Immature natural killer cell (primary cell): ENCODE measurements at regions not wholly inside any gene's neighbourhood (a gene's known extent, or its start where the extent isn't known, plus 50 kb on each side); places are given as distances from the start of the nearest gene placed in this dataset.
"Not testable (repeated sequence)": the region's sequence is repeated elsewhere in the genome, so short reads cannot be mapped to it uniquely, and the experiment has no call there.

Experiments used
- DNase-seq, 3 donors: peaks; one replicate each; pipeline ENCODE4 v3.0.0; 2022; ENCODE audit warnings: mixed read lengths in 1 of 3
- H3K27ac Mint-ChIP-seq, 6 donors: one replicate each; pipeline ENCODE4 v1.8.0; 2020; ENCODE audit warnings: mixed read lengths in 6 of 6, mild to moderate bottlenecking in 5 of 6, inconsistent platforms in 4 of 6, moderate library complexity in 3 of 6
- H3K27me3 Mint-ChIP-seq, 3 donors: one replicate each; pipeline ENCODE4 v1.8.0; 2020 to 2021; ENCODE audit warnings: low read depth in 3 of 3, mild to moderate bottlenecking in 3 of 3, mixed read lengths in 3 of 3, moderate library complexity in 3 of 3, inconsistent platforms in 1 of 3
- H3K36me3 Mint-ChIP-seq, 3 donors: one replicate each; pipeline ENCODE4 v1.8.0; 2020; ENCODE audit warnings: mixed read lengths in 3 of 3, inconsistent platforms in 2 of 3, mild to moderate bottlenecking in 2 of 3
- H3K4me1 Mint-ChIP-seq, 2 donors: one replicate each; pipeline ENCODE4 v1.8.0; 2020; ENCODE audit warnings: inconsistent platforms in 2 of 2, mild to moderate bottlenecking in 2 of 2, mixed read lengths in 2 of 2, moderate library complexity in 1 of 2
- H3K4me3 Mint-ChIP-seq, 5 donors: one replicate each; pipeline ENCODE4 v1.8.0; 2020; ENCODE audit warnings: mild to moderate bottlenecking in 5 of 5, mixed read lengths in 5 of 5, inconsistent platforms in 3 of 5, moderate library complexity in 3 of 5
- H3K9me3 Mint-ChIP-seq, 6 donors: one replicate each; pipeline ENCODE4 v1.8.0; 2020; ENCODE audit warnings: mild to moderate bottlenecking in 6 of 6, mixed read lengths in 6 of 6, inconsistent platforms in 4 of 6, moderate library complexity in 3 of 6

DNA sequence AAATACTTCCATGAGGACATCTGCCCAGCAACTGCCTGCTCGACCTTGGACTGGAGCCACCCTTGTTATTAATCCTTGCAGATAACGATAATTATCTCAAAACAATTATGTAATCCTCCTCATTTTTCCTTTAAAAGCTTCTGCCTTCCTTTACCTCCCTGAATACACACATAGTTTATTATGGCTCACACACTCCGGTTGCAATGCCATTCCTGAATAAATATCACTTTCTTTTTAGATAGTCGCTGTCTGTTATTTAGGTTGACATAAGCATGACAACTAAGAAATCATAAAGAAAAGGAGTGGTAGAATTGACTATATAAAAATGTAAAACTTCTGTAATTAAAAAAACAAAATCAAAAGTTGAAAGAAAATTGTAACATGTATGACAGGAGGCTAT, 64.8 kb downstream of the B4GALT7 start:
- H3K27ac Mint-ChIP-seq, H3K27me3 Mint-ChIP-seq, H3K9me3 Mint-ChIP-seq, H3K36me3 Mint-ChIP-seq, H3K4me1 Mint-ChIP-seq, DNase-seq, H3K4me3 Mint-ChIP-seq: not testable (repeated sequence)

DNA sequence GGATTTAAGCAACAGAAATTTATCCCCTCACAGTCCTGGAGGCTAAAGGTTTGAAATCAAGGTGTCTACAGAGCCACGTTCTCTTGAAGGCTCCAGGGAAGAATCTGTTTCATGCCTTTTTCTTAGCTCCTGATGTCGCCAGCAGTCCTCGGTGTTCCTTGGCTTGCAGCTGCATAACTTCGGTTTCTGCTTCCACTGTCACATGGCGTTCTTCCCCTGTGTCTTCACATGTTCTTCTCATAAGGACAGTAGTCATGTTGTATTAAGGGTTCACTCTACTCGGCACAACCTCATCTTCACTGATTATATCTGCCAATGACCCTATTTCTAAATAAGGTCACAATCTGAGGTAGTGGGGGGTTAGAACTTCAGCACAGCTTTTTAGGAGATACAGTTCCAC, 65.2 kb downstream of the B4GALT7 start:
- H3K27ac Mint-ChIP-seq, H3K9me3 Mint-ChIP-seq, H3K27me3 Mint-ChIP-seq, H3K36me3 Mint-ChIP-seq, H3K4me1 Mint-ChIP-seq, H3K4me3 Mint-ChIP-seq, DNase-seq: not testable (repeated sequence)

DNA sequence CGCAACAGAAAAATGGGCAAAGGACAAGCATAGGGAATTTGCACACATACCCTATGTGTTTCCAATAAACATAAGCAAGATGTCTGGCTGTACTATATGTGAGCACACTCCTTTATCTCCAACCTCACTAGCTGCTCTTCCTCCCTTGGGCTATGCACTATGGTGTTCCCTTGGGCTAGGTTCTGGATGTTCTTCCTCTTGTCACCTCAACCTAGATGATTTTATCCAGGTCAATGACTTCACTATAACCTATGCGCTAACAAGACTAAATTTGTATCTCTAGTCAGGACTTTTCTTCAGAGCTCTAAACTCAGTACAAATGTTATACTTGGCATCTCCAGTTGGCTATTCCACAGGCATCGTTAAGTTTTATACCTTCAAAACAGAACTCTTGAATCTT, 66.0 kb downstream of the B4GALT7 start:
- H3K9me3 Mint-ChIP-seq, DNase-seq, H3K27me3 Mint-ChIP-seq, H3K4me3 Mint-ChIP-seq, H3K36me3 Mint-ChIP-seq: not testable (repeated sequence)
- Mint-ChIP-seq H3K27ac (peak overlapping the region in 1 of 6 donors; percentile 72), H3K4me1 (peaks cover 4 to 15% of the 10 kb centered on the region in 2 donors)

GRCh38 chr5:177671035-177671754, 71.3 kb downstream of the B4GALT7 start:
- H3K27me3 Mint-ChIP-seq, H3K36me3 Mint-ChIP-seq, H3K27ac Mint-ChIP-seq, H3K9me3 Mint-ChIP-seq, DNase-seq: not testable (repeated sequence)
- Mint-ChIP-seq H3K4me1 (peaks cover 4 to 15% of the 10 kb centered on the region in 2 donors), H3K4me3 (peak overlapping the region in 2 of 5 donors; percentile 38 to 47)

- Mint-ChIP-seq H3K4me1 (peaks cover 4 to 15% of the 10 kb centered on the region in 2 donors), H3K27ac (peak overlapping the region in 2 of 6 donors; percentile 31 to 34), H3K4me3 (peak overlapping the region in 3 of 5 donors; percentile 9 to 55 (median 54))
- DNase-seq: peak; percentile 63 to 73 (median 67)
- H3K27me3 Mint-ChIP-seq, H3K36me3 Mint-ChIP-seq, H3K9me3 Mint-ChIP-seq: not testable (repeated sequence)
Observed at GRCh38 chr5:177671755-177672690, 72.1 kb downstream of the B4GALT7 start.
